ENCODE measurements at regions not wholly inside any gene's neighbourhood (a gene's known extent, or its start where the extent isn't known, plus 50 kb on each side); places are given as distances from the start of the nearest gene placed in this dataset.

DNA sequence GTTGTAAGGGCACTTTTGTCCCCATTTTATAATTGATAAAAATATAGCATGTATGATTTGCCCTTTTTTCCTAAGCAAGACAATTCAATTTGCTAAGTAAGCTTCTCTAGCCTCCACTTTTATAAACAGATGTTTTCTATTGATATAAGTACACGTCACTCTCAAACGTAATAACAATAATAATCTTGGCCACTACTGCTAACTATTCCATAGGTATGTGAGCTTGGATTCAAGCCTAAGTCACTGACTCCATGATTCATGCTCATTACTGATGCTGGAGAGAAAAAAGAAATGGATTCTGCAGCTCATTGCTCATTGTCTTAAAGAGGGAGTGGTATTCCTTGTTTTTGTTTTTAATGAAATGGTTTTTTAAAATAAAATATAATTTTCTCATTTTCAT is 661.0 kb downstream of the GALC start:
- TF ChIP-seq, protein P1, sequence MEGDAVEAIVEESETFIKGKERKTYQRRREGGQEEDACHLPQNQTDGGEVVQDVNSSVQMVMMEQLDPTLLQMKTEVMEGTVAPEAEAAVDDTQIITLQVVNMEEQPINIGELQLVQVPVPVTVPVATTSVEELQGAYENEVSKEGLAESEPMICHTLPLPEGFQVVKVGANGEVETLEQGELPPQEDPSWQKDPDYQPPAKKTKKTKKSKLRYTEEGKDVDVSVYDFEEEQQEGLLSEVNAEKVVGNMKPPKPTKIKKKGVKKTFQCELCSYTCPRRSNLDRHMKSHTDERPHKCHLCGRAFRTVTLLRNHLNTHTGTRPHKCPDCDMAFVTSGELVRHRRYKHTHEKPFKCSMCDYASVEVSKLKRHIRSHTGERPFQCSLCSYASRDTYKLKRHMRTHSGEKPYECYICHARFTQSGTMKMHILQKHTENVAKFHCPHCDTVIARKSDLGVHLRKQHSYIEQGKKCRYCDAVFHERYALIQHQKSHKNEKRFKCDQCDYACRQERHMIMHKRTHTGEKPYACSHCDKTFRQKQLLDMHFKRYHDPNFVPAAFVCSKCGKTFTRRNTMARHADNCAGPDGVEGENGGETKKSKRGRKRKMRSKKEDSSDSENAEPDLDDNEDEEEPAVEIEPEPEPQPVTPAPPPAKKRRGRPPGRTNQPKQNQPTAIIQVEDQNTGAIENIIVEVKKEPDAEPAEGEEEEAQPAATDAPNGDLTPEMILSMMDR (conservative IDR thresholded peaks at IDR 0.05) = no peak
- no peak for TF ChIP-seq EZH2 (IDR thresholded peaks at IDR 0.05; ENCODE audit: low read depth)

All from PC-9 (cell line).